GM18511 (cell line): ENCODE measurements at regions not wholly inside any gene's neighbourhood (a gene's known extent, or its start where the extent isn't known, plus 50 kb on each side); places are given as distances from the start of the nearest gene placed in this dataset.
A peak's percentile ranks its signal among the peaks of the same experiment; 100 is the strongest.

Experiments used
- ATAC-seq: cut with Tn5 transposase; IDR thresholded peaks from one replicate; pipeline ENCODE4 v1.9.1; 2021; ENCODE audit warnings: mild to moderate bottlenecking, moderate library complexity; ENCODE audit not compliant: unreplicated experiment

- peak; percentile 64 for ATAC-seq
These were observed 85.3 kb downstream of the SPP2 start for GRCh38 chr2:234135750-234136221.

GRCh38 chr2:234134496-234134895 lies 84.0 kb downstream of the SPP2 start:
- no peak for ATAC-seq

- ATAC-seq = no peak
These were observed 82.5 kb downstream of the SPP2 start for GRCh38 chr2:234133004-234133403.

GRCh38 chr2:234130777-234131181 lies 80.3 kb downstream of the SPP2 start:
- ATAC-seq = no peak

- no peak for ATAC-seq
These were observed 78.1 kb downstream of the SPP2 start for GRCh38 chr2:234128606-234129005.
